ENCODE measurements at regions not wholly inside any gene's neighbourhood (a gene's known extent, or its start where the extent isn't known, plus 50 kb on each side); places are given as distances from the start of the nearest gene placed in this dataset.

DNA sequence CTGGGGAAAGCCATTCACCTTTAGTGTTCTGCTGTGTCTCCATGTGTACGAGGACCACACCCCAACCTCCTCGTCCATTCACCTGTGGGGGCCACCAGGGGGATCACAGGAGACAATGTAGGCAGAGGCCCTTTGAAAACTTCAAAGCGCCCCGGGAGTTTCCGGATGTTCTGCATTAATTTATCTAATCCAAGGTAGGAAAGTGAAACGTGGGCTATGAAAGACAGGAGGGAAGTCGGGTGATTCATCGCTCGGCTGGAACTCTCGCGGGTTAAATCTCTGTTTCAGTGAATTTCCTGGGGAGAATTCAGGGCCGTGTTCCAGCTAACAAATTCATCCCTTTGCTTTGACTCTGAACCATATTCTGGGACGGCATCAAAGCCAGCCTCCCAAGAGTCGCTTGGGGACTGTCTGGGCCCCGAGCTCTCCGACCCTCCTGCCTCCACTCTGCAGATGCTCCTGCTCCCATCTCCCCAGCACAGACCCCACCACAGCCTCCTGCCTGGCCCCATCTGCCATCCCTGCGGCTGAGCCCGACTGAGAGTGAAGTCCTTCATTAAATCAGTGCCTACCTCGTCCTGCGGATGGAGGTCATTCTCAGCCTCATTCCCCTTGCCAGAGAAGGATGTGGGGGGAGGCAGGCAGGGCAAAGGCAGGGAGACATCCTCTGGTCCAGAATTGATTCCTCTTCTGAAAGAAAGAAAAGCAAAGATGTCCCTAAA is 114.1 kb upstream of the CARD11 start:
- H3K4me3 ChIP-seq (ENCODE audit: insufficient read depth in 1 of 2, low read depth in 1 of 2, low read length in 2 of 2) = peak overlapping the region in 1 of 2 experiments; percentile 40
- no peak overlapping the region for H2BK12ac ChIP-seq (ENCODE audit: low read length in 2 of 2)
- H3K79me1 ChIP-seq (replicated peaks; ENCODE audit: low read length, poor library complexity, severe bottlenecking) = no peaks in the 10 kb centered on the region
- no peak overlapping the region for H3K18ac ChIP-seq (ENCODE audit: low read depth in 1 of 2, low read length in 2 of 2)
- H3K36me3 ChIP-seq (ENCODE audit: control insufficient read depth in 1 of 2, insufficient read depth in 2 of 2, low read depth in 1 of 2, low read length in 2 of 2) = no peaks in the 10 kb centered on the region
- H3K27me3 ChIP-seq (ENCODE audit: control insufficient read depth in 1 of 2, insufficient read depth in 1 of 2, low read length in 2 of 2) = peaks cover 7 to 15% of the 10 kb centered on the region in 2 experiments
- H4K91ac ChIP-seq (ENCODE audit: low read length) = no peak overlapping the region
- no peak overlapping the region for H2AFZ ChIP-seq (ENCODE audit: low read depth, low read length)
- no peak overlapping the region for H3K4me2 ChIP-seq (ENCODE audit: low read length, poor library complexity, severe bottlenecking)
- no peak overlapping the region for H3K27ac ChIP-seq (ENCODE audit: low read length, poor library complexity, severe bottlenecking)
- H3K4me1 ChIP-seq (ENCODE audit: control insufficient read depth, insufficient read depth, low read depth, low read length) = peaks cover 10% of the 10 kb centered on the region
- 71% methylated on average over 18 of the region's 20 CpGs for WGBS
- no peaks in the 10 kb centered on the region for H3K9me3 ChIP-seq (ENCODE audit: control insufficient read depth, low read length)
- H3K14ac ChIP-seq (ENCODE audit: low read length in 2 of 2) = peak overlapping the region in 1 of 2 experiments; percentile 23
- no peak overlapping the region for H2BK5ac ChIP-seq (ENCODE audit: low read depth, low read length, poor library complexity, severe bottlenecking)
- H3K23ac ChIP-seq (ENCODE audit: low read length in 2 of 2) = no peak overlapping the region
- peak overlapping the region; percentile 3 for H2AK5ac ChIP-seq (ENCODE audit: low read length, severe bottlenecking)
- DNase-seq = no peak
- H4K8ac ChIP-seq (ENCODE audit: low read length) = no peak overlapping the region
- no peak overlapping the region for H2BK15ac ChIP-seq (ENCODE audit: low read depth, poor library complexity, severe bottlenecking)
- no peak overlapping the region for H2BK120ac ChIP-seq (ENCODE audit: low read depth, low read length)
- no peak overlapping the region for H3K4ac ChIP-seq (ENCODE audit: low read depth in 1 of 2, low read length in 2 of 2)
- H3K9ac ChIP-seq (ENCODE audit: low read length) = peak overlapping the region; percentile 78

GRCh38 chr7:3158341-3158760 is 114.7 kb upstream of the CARD11 start:
- no peak overlapping the region for H3K18ac ChIP-seq (ENCODE audit: low read depth in 1 of 2, low read length in 2 of 2)
- no peak overlapping the region for H2BK15ac ChIP-seq (ENCODE audit: low read depth, poor library complexity, severe bottlenecking)
- H3K36me3 ChIP-seq (ENCODE audit: control insufficient read depth in 1 of 2, insufficient read depth in 2 of 2, low read depth in 1 of 2, low read length in 2 of 2) = no peaks in the 10 kb centered on the region
- no peak overlapping the region for H2BK5ac ChIP-seq (ENCODE audit: low read depth, low read length, poor library complexity, severe bottlenecking)
- H3K79me1 ChIP-seq (replicated peaks; ENCODE audit: low read length, poor library complexity, severe bottlenecking) = no peaks in the 10 kb centered on the region
- no peak overlapping the region for H3K14ac ChIP-seq (ENCODE audit: low read length in 2 of 2)
- H3K4me1 ChIP-seq (ENCODE audit: control insufficient read depth, insufficient read depth, low read depth, low read length) = peaks cover 10% of the 10 kb centered on the region
- H3K27me3 ChIP-seq (ENCODE audit: control insufficient read depth in 1 of 2, insufficient read depth in 1 of 2, low read length in 2 of 2) = peaks cover 3 to 15% of the 10 kb centered on the region in 2 experiments
- H3K27ac ChIP-seq (ENCODE audit: low read length, poor library complexity, severe bottlenecking) = no peak overlapping the region
- H3K4me2 ChIP-seq (ENCODE audit: low read length, poor library complexity, severe bottlenecking) = no peak overlapping the region
- no peak overlapping the region for H3K4ac ChIP-seq (ENCODE audit: low read depth in 1 of 2, low read length in 2 of 2)
- no peak for DNase-seq
- no peak overlapping the region for H2AFZ ChIP-seq (ENCODE audit: low read depth, low read length)
- H2BK120ac ChIP-seq (ENCODE audit: low read depth, low read length) = no peak overlapping the region
- H3K9ac ChIP-seq (ENCODE audit: low read length) = peak overlapping the region; percentile 78
- H3K4me3 ChIP-seq (ENCODE audit: insufficient read depth in 1 of 2, low read depth in 1 of 2, low read length in 2 of 2) = peak overlapping the region in 1 of 2 experiments; percentile 40
- H4K8ac ChIP-seq (ENCODE audit: low read length) = no peak overlapping the region
- peak overlapping the region; percentile 3 for H2AK5ac ChIP-seq (ENCODE audit: low read length, severe bottlenecking)
- no peak overlapping the region for H4K91ac ChIP-seq (ENCODE audit: low read length)
- WGBS = 92% methylated on average over 11 of the region's 11 CpGs
- no peak overlapping the region for H3K23ac ChIP-seq (ENCODE audit: low read length in 2 of 2)
- H3K9me3 ChIP-seq (ENCODE audit: control insufficient read depth, low read length) = no peaks in the 10 kb centered on the region
- H2BK12ac ChIP-seq (ENCODE audit: low read length in 2 of 2) = no peak overlapping the region

DNA sequence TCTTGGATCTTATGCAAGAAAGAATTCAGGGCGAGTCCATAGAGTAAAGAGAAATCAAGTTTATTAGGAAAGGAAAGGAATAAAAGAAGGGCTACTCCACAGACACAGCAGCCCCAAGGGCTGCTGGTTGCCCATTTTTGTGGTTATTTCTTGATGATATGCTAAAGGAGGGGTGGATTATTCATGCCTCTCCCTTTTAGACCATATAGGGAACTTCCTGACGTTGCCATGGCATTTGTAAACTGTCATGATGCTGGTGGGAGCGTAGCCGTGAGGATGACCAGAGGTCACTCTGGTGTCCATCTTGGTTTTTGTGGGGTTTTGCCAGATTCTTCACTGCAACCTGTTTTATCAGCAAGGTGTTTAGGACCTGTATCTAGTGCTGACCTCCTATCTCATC is 115.4 kb upstream of the CARD11 start:
- Histone ChIP-seq H3K9ac (ENCODE audit: low read length) (peak overlapping the region; percentile 78), H3K9me3 (ENCODE audit: control insufficient read depth, low read length) (no peaks in the 10 kb centered on the region), H3K4me1 (ENCODE audit: control insufficient read depth, insufficient read depth, low read depth, low read length) (peaks cover 10% of the 10 kb centered on the region), H3K27ac (ENCODE audit: low read length, poor library complexity, severe bottlenecking) (no peak overlapping the region), H2AK5ac (ENCODE audit: low read length, severe bottlenecking) (no peak overlapping the region), H2BK5ac (ENCODE audit: low read depth, low read length, poor library complexity, severe bottlenecking) (no peak overlapping the region), H4K8ac (ENCODE audit: low read length) (no peak overlapping the region), H3K79me1 (replicated peaks; ENCODE audit: low read length, poor library complexity, severe bottlenecking) (no peaks in the 10 kb centered on the region), H3K4ac (ENCODE audit: low read depth in 1 of 2, low read length in 2 of 2) (no peak overlapping the region), H3K14ac (ENCODE audit: low read length in 2 of 2) (no peak overlapping the region), H2BK12ac (ENCODE audit: low read length in 2 of 2) (no peak overlapping the region), H3K4me3 (ENCODE audit: insufficient read depth in 1 of 2, low read depth in 1 of 2, low read length in 2 of 2) (no peak overlapping the region), H3K23ac (ENCODE audit: low read length in 2 of 2) (no peak overlapping the region), H3K4me2 (ENCODE audit: low read length, poor library complexity, severe bottlenecking) (no peak overlapping the region), H2BK15ac (ENCODE audit: low read depth, poor library complexity, severe bottlenecking) (no peak overlapping the region), H2AFZ (ENCODE audit: low read depth, low read length) (no peak overlapping the region), H3K18ac (ENCODE audit: low read depth in 1 of 2, low read length in 2 of 2) (no peak overlapping the region), H3K27me3 (ENCODE audit: control insufficient read depth in 1 of 2, insufficient read depth in 1 of 2, low read length in 2 of 2) (peaks cover 0 to 15% of the 10 kb centered on the region in 2 experiments), H3K36me3 (ENCODE audit: control insufficient read depth in 1 of 2, insufficient read depth in 2 of 2, low read depth in 1 of 2, low read length in 2 of 2) (no peaks in the 10 kb centered on the region), H4K91ac (ENCODE audit: low read length) (no peak overlapping the region), H2BK120ac (ENCODE audit: low read depth, low read length) (no peak overlapping the region)
- 82% methylated on average over 4 of the region's 4 CpGs for WGBS
- no peak for DNase-seq

DNA sequence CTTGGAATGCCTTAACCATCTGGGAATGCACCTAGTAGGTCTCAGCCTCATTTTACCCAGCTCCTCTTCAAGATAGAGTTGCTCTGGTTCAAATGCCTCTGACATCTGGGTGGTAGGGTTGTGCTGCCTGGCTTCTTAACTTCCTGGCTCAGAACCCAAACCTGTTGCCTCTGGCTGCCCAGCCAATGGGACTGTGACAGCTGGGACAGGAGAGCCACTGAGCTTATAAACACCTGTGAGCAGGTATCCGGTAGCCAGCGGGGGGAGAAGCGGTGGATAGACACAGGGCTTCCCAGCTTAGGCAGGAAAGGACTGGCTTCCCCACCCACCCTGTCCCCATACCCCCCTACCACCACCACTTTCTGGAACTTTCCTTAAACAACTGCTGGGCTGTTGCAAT is 115.8 kb upstream of the CARD11 start:
- Histone ChIP-seq H4K8ac (ENCODE audit: low read length) (no peak overlapping the region), H4K91ac (ENCODE audit: low read length) (no peak overlapping the region), H2BK5ac (ENCODE audit: low read depth, low read length, poor library complexity, severe bottlenecking) (no peak overlapping the region), H3K27me3 (ENCODE audit: control insufficient read depth in 1 of 2, insufficient read depth in 1 of 2, low read length in 2 of 2) (peaks cover 0 to 17% of the 10 kb centered on the region in 2 experiments), H3K4me1 (ENCODE audit: control insufficient read depth, insufficient read depth, low read depth, low read length) (peaks cover 10% of the 10 kb centered on the region), H2BK15ac (ENCODE audit: low read depth, poor library complexity, severe bottlenecking) (no peak overlapping the region), H3K4me2 (ENCODE audit: low read length, poor library complexity, severe bottlenecking) (no peak overlapping the region), H3K4me3 (ENCODE audit: insufficient read depth in 1 of 2, low read depth in 1 of 2, low read length in 2 of 2) (no peak overlapping the region), H2BK12ac (ENCODE audit: low read length in 2 of 2) (no peak overlapping the region), H3K79me1 (replicated peaks; ENCODE audit: low read length, poor library complexity, severe bottlenecking) (no peaks in the 10 kb centered on the region), H2AK5ac (ENCODE audit: low read length, severe bottlenecking) (no peak overlapping the region), H3K18ac (ENCODE audit: low read depth in 1 of 2, low read length in 2 of 2) (no peak overlapping the region), H3K14ac (ENCODE audit: low read length in 2 of 2) (no peak overlapping the region), H2AFZ (ENCODE audit: low read depth, low read length) (no peak overlapping the region), H3K9ac (ENCODE audit: low read length) (no peak overlapping the region), H3K36me3 (ENCODE audit: control insufficient read depth in 1 of 2, insufficient read depth in 2 of 2, low read depth in 1 of 2, low read length in 2 of 2) (no peaks in the 10 kb centered on the region), H2BK120ac (ENCODE audit: low read depth, low read length) (no peak overlapping the region), H3K4ac (ENCODE audit: low read depth in 1 of 2, low read length in 2 of 2) (no peak overlapping the region), H3K23ac (ENCODE audit: low read length in 2 of 2) (no peak overlapping the region), H3K27ac (ENCODE audit: low read length, poor library complexity, severe bottlenecking) (no peak overlapping the region), H3K9me3 (ENCODE audit: control insufficient read depth, low read length) (no peaks in the 10 kb centered on the region)
- WGBS = 87% methylated on average over 2 of the region's 3 CpGs
- no peak for DNase-seq
